DOHH2 (cell line): ENCODE measurements at regions not wholly inside any gene's neighbourhood (a gene's known extent, or its start where the extent isn't known, plus 50 kb on each side); places are given as distances from the start of the nearest gene placed in this dataset.

Experiments
- EZH2phosphoT487 ChIP-seq: fragments of 200-600 bp; sonication (generic); IDR thresholded peaks from 2 replicates; pipeline ENCODE4 v1.6.1; 2017; ENCODE audit warnings: borderline replicate concordance, mild to moderate bottlenecking, antibody characterized with exemption, low read length, moderate library complexity, mixed read lengths
- TF ChIP-seq, protein P1 (sequence below): fragments of 200-600 bp; sonication (generic); IDR thresholded peaks from one replicate; pipeline ENCODE4 v1.5.1; 2014; ENCODE audit warnings: antibody characterized with exemption, mild to moderate bottlenecking, low read depth, low read length; ENCODE audit not compliant: poor library complexity, severe bottlenecking

DNA sequence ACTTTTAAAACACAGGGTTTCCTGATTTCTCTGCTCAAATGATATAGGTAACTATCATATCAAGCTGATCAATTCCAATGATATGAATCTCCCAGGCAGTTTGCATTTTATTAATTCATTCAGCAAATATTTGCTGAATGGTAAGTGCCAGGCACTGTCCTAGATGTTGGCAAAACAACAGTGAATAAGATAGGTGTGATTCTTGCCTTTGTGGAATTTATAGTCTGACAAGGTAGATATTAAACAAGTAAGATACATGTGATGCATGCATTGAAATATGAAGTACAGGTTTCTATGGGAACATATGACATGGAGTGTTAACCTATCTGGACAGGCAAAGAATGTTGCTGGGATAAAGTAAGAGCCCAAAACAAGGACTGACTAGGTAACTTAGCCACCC lies 231.8 kb upstream of the DAB2 start:
- TF ChIP-seq, protein P1, sequence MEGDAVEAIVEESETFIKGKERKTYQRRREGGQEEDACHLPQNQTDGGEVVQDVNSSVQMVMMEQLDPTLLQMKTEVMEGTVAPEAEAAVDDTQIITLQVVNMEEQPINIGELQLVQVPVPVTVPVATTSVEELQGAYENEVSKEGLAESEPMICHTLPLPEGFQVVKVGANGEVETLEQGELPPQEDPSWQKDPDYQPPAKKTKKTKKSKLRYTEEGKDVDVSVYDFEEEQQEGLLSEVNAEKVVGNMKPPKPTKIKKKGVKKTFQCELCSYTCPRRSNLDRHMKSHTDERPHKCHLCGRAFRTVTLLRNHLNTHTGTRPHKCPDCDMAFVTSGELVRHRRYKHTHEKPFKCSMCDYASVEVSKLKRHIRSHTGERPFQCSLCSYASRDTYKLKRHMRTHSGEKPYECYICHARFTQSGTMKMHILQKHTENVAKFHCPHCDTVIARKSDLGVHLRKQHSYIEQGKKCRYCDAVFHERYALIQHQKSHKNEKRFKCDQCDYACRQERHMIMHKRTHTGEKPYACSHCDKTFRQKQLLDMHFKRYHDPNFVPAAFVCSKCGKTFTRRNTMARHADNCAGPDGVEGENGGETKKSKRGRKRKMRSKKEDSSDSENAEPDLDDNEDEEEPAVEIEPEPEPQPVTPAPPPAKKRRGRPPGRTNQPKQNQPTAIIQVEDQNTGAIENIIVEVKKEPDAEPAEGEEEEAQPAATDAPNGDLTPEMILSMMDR, result no peak
- no peak for TF ChIP-seq EZH2phosphoT487
